ENCODE measurements at regions not wholly inside any gene's neighbourhood (a gene's known extent, or its start where the extent isn't known, plus 50 kb on each side); places are given as distances from the start of the nearest gene placed in this dataset.

GRCh38 chr18:56028514-56028913 is 440.5 kb upstream of the TCF4 start:
- H3K27me3 ChIP-seq (ENCODE audit: control insufficient read depth, insufficient read depth) = no peaks in the 10 kb centered on the region
- DNase-seq (no peak), ATAC-seq (no peak)
- 0% methylated on average over 1 of the region's 1 CpG for WGBS
- H3K4me1 ChIP-seq (ENCODE audit: control insufficient read depth, insufficient read depth, low read length) = no peaks in the 10 kb centered on the region
- H3K4me3 ChIP-seq (ENCODE audit: low read length) = no peak overlapping the region
- intact Hi-C loops (cut with DNase I) = no loop called here
- no peaks in the 10 kb centered on the region for H3K9me3 ChIP-seq (ENCODE audit: control insufficient read depth, low read length)
- H3K27ac ChIP-seq (ENCODE audit: low read length) = no peak overlapping the region

DNA sequence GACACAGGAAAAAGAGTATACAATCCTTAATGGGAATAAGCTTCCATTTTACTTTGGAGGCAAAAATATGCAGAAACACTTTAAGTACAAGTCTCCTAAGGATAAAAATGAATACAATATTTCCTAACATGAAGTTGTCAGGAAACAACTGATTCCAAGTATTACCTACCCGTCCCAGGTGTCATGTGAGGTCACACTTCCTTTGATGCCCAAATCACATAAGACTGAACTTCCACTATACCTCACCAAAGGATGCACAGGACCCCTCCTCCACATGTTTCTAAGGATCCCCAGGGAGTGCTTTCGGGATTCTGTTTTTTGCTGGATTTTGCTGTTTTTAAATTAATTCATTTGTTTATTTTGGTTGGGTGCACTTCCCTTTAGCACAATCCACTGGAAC is 438.5 kb upstream of the TCF4 start:
- no peak for DNase-seq
- intact Hi-C loops (cut with DNase I) = no loop called here
- 20% methylated on average over 2 of the region's 2 CpGs for WGBS
- Histone ChIP-seq H3K27me3 (ENCODE audit: control insufficient read depth, insufficient read depth) (no peaks in the 10 kb centered on the region), H3K27ac (ENCODE audit: low read length) (no peak overlapping the region), H3K4me1 (ENCODE audit: control insufficient read depth, insufficient read depth, low read length) (no peaks in the 10 kb centered on the region), H3K4me3 (ENCODE audit: low read length) (no peak overlapping the region), H3K9me3 (ENCODE audit: control insufficient read depth, low read length) (no peaks in the 10 kb centered on the region)
- no peak for ATAC-seq

- intact Hi-C loops (cut with DNase I) = no loop called here
- no peak for DNase-seq
- Histone ChIP-seq H3K4me1 (ENCODE audit: control insufficient read depth, insufficient read depth, low read length) (no peaks in the 10 kb centered on the region), H3K27ac (ENCODE audit: low read length) (no peak overlapping the region), H3K4me3 (ENCODE audit: low read length) (no peak overlapping the region), H3K9me3 (ENCODE audit: control insufficient read depth, low read length) (no peaks in the 10 kb centered on the region), H3K27me3 (ENCODE audit: control insufficient read depth, insufficient read depth) (no peaks in the 10 kb centered on the region)
- no peak for ATAC-seq
- WGBS = 90% methylated on average over 1 of the region's 1 CpG
These were observed 433.8 kb upstream of the TCF4 start for GRCh38 chr18:56021809-56022195.

- intact Hi-C loops (cut with DNase I) = no loop called here
- WGBS = 75% methylated on average over 1 of the region's 1 CpG
- ATAC-seq = no peak
These were observed 433.3 kb upstream of the TCF4 start for GRCh38 chr18:56021136-56021808.

DNA sequence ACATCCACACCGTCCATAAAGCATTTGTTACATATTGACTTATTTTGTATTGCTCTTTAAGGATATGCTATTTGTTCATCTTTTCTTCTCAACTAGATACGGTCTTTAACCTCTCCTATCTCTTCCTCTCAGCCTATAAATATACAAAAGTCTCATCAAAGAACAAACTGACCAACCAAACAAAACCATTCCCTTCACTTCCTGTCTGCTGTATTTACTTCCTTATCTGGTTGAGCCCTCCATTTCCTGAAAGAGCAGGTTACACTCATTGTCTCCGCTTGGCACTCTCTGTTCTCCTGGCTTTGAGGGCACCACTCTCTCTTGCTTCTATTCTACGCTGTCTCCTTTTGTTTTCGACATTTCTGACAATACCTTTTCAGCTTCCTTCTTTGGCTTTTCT is 431.9 kb upstream of the TCF4 start:
- no peak overlapping the region for H3K27ac ChIP-seq (ENCODE audit: low read length)
- no peaks in the 10 kb centered on the region for H3K27me3 ChIP-seq (ENCODE audit: control insufficient read depth, insufficient read depth)
- no peaks in the 10 kb centered on the region for H3K9me3 ChIP-seq (ENCODE audit: control insufficient read depth, low read length)
- no peaks in the 10 kb centered on the region for H3K4me1 ChIP-seq (ENCODE audit: control insufficient read depth, insufficient read depth, low read length)
- no peak for DNase-seq
- intact Hi-C loops (cut with DNase I) = no loop called here
- no peak for ATAC-seq
- H3K4me3 ChIP-seq (ENCODE audit: low read length) = no peak overlapping the region
- 73% methylated on average over 5 of the region's 5 CpGs for WGBS

More at GRCh38 chr18:56021136-56021808, 433.3 kb upstream of the TCF4 start:
- no peak for DNase-seq
- H3K4me3 ChIP-seq (ENCODE audit: low read length) = no peak overlapping the region
- H3K4me1 ChIP-seq (ENCODE audit: control insufficient read depth, insufficient read depth, low read length) = no peaks in the 10 kb centered on the region
- no peaks in the 10 kb centered on the region for H3K9me3 ChIP-seq (ENCODE audit: control insufficient read depth, low read length)
- no peaks in the 10 kb centered on the region for H3K27me3 ChIP-seq (ENCODE audit: control insufficient read depth, insufficient read depth)
- no peak overlapping the region for H3K27ac ChIP-seq (ENCODE audit: low read length)

- no peak overlapping the region for H3K27ac ChIP-seq (ENCODE audit: low read length)
- 86% methylated on average over 2 of the region's 2 CpGs for WGBS
- no peaks in the 10 kb centered on the region for H3K9me3 ChIP-seq (ENCODE audit: control insufficient read depth, low read length)
- H3K4me1 ChIP-seq (ENCODE audit: control insufficient read depth, insufficient read depth, low read length) = no peaks in the 10 kb centered on the region
- no peak overlapping the region for H3K4me3 ChIP-seq (ENCODE audit: low read length)
- ATAC-seq (no peak), DNase-seq (no peak)
- intact Hi-C loops (cut with DNase I) = no loop called here
- no peaks in the 10 kb centered on the region for H3K27me3 ChIP-seq (ENCODE audit: control insufficient read depth, insufficient read depth)
These were observed 431.2 kb upstream of the TCF4 start for GRCh38 chr18:56019156-56019555.

- H3K27me3 ChIP-seq (ENCODE audit: control insufficient read depth, insufficient read depth) = no peaks in the 10 kb centered on the region
- ATAC-seq (no peak), DNase-seq (no peak)
- 75% methylated on average over 1 of the region's 1 CpG for WGBS
- no peaks in the 10 kb centered on the region for H3K4me1 ChIP-seq (ENCODE audit: control insufficient read depth, insufficient read depth, low read length)
- H3K9me3 ChIP-seq (ENCODE audit: control insufficient read depth, low read length) = no peaks in the 10 kb centered on the region
- intact Hi-C loops (cut with DNase I) = no loop called here
- no peak overlapping the region for H3K4me3 ChIP-seq (ENCODE audit: low read length)
- no peak overlapping the region for H3K27ac ChIP-seq (ENCODE audit: low read length)
These were observed 421.4 kb upstream of the TCF4 start for GRCh38 chr18:56009411-56009810.

- no peak overlapping the region for H3K4me3 ChIP-seq (ENCODE audit: low read length)
- 77% methylated on average over 5 of the region's 5 CpGs for WGBS
- intact Hi-C loops (cut with DNase I) = no loop called here
- ATAC-seq (no peak), DNase-seq (no peak)
- no peaks in the 10 kb centered on the region for H3K4me1 ChIP-seq (ENCODE audit: control insufficient read depth, insufficient read depth, low read length)
- no peaks in the 10 kb centered on the region for H3K27me3 ChIP-seq (ENCODE audit: control insufficient read depth, insufficient read depth)
- no peaks in the 10 kb centered on the region for H3K9me3 ChIP-seq (ENCODE audit: control insufficient read depth, low read length)
- H3K27ac ChIP-seq (ENCODE audit: low read length) = no peak overlapping the region
These were observed 415.7 kb upstream of the TCF4 start for GRCh38 chr18:56003720-56004088.

DNA sequence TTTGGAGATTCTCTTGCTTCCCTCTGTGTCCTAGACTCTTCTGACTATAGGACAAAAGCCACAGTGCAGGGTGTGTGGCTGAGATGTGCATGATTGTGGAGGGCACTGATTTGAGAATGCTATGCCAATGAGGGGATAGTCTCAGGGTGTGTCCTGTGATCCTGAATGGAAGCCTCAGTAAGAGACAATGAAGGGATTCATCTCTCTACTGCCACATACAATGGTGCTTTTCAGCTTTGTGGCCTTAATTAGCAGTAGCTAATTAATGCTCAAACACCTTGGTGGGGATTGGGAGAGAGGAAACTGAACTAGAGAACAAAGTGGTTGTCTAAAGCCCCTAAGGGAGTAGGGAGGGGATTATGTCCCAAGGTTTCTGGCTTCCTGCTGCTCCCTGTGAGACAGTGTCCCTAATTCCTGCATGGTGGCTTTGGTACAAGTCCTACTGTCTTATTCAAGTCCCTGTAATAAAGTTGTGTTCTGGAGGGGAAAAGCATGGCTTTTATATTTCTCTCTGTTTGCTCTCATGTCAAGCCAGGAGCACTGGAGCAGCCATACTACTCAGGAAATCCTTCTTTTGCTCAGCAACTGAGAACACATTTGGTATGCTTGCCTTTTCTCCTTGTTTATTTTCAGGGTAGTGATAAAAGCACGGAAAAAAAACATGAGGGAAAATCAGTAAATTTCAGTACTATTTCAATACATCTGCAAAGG is 415.2 kb upstream of the TCF4 start:
- H3K9me3 ChIP-seq (ENCODE audit: control insufficient read depth, low read length) = no peaks in the 10 kb centered on the region
- intact Hi-C loops (cut with DNase I) = no loop called here
- 57% methylated on average over 1 of the region's 1 CpG for WGBS
- ATAC-seq = no peak
- no peaks in the 10 kb centered on the region for H3K27me3 ChIP-seq (ENCODE audit: control insufficient read depth, insufficient read depth)
- H3K27ac ChIP-seq (ENCODE audit: low read length) = no peak overlapping the region
- no peak for DNase-seq
- no peaks in the 10 kb centered on the region for H3K4me1 ChIP-seq (ENCODE audit: control insufficient read depth, insufficient read depth, low read length)
- H3K4me3 ChIP-seq (ENCODE audit: low read length) = no peak overlapping the region

GRCh38 chr18:56001576-56001975 is 413.6 kb upstream of the TCF4 start:
- WGBS = 84% methylated on average over 4 of the region's 4 CpGs
- H3K27me3 ChIP-seq (ENCODE audit: control insufficient read depth, insufficient read depth) = no peaks in the 10 kb centered on the region
- no peaks in the 10 kb centered on the region for H3K4me1 ChIP-seq (ENCODE audit: control insufficient read depth, insufficient read depth, low read length)
- intact Hi-C loops (cut with DNase I) = no loop called here
- DNase-seq (no peak), ATAC-seq (no peak)
- H3K9me3 ChIP-seq (ENCODE audit: control insufficient read depth, low read length) = no peaks in the 10 kb centered on the region
- H3K4me3 ChIP-seq (ENCODE audit: low read length) = no peak overlapping the region
- no peak overlapping the region for H3K27ac ChIP-seq (ENCODE audit: low read length)

DNA sequence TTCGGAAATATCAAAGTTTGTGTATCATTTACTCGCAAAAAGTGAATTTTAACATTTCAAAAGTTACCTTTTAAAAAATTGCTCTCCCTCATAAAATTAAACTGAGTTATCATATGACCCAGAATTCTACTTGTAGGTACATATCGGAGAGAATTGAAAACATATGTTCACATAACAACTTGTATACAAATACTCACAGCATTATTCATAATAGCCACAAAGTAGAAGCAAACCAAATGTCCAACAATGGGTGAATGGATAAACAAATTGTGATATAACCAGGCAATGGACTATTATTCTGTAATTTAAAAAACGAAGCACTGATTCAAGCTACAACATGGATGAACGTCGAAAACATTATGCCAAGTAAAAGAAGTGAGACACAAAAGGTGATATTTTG is 412.0 kb upstream of the TCF4 start:
- H3K4me1 ChIP-seq (ENCODE audit: control insufficient read depth, insufficient read depth, low read length) = no peaks in the 10 kb centered on the region
- intact Hi-C loops (cut with DNase I) = no loop called here

More for the DNA sequence above, 412.0 kb upstream of the TCF4 start:
- DNase-seq (no peak), ATAC-seq (no peak)
- no peaks in the 10 kb centered on the region for H3K27me3 ChIP-seq (ENCODE audit: control insufficient read depth, insufficient read depth)
- H3K4me3 ChIP-seq (ENCODE audit: low read length) = no peak overlapping the region
- 84% methylated on average over 6 of the region's 6 CpGs for WGBS
- H3K9me3 ChIP-seq (ENCODE audit: control insufficient read depth, low read length) = no peaks in the 10 kb centered on the region
- no peak overlapping the region for H3K27ac ChIP-seq (ENCODE audit: low read length)
